GM23338 (cell line): ENCODE measurements at regions not wholly inside any gene's neighbourhood (a gene's known extent, or its start where the extent isn't known, plus 50 kb on each side); places are given as distances from the start of the nearest gene placed in this dataset.

Experiments
- ATAC-seq: fragments of 200-7000 bp; cut with Tn5 transposase; 3 replicates; pipeline ENCODE4 v1.9.1; 2020
- DNase-seq: peaks from one replicate; pipeline ENCODE4 v3.0.0-alpha.2; 2015; ENCODE audit warnings: low spot score
- H2AFZ ChIP-seq: fragments of 200-600 bp; sonication (generic); 2 replicates; pipeline ENCODE4 v1.8.0; 2016; ENCODE audit warnings: antibody characterized with exemption, mild to moderate bottlenecking, moderate library complexity
- H3F3A ChIP-seq: fragments of 200-600 bp; sonication (generic); replicated peaks from 2 replicates; pipeline ENCODE4 v1.8.0; 2017; ENCODE audit warnings: antibody characterized with exemption, mixed run types, low read depth
- H3K27ac ChIP-seq: fragments of 200-600 bp; sonication (generic); 2 replicates; pipeline ENCODE4 v1.6.1; 2016; ENCODE audit warnings: low read depth
- H3K27me3 ChIP-seq: fragments of 200-600 bp; sonication (generic); 2 replicates; pipeline ENCODE4 v1.8.0; 2016; ENCODE audit warnings: mild to moderate bottlenecking, mixed run types, moderate library complexity; ENCODE audit not compliant: insufficient read depth
- H3K36me3 ChIP-seq: fragments of 200-600 bp; sonication (generic); 2 replicates; pipeline ENCODE4 v1.8.0; 2016; ENCODE audit warnings: mild to moderate bottlenecking; ENCODE audit not compliant: insufficient read depth
- H3K4me1 ChIP-seq: fragments of 200-600 bp; sonication (generic); 2 replicates; pipeline ENCODE4 v1.8.0; 2016; ENCODE audit warnings: mild to moderate bottlenecking, moderate library complexity; ENCODE audit not compliant: insufficient read depth
- H3K4me2 ChIP-seq: fragments of 200-600 bp; sonication (generic); 2 replicates; pipeline ENCODE4 v1.7.1; 2017; ENCODE audit warnings: mixed run types
- H3K4me3 ChIP-seq: fragments of 200-600 bp; sonication (generic); 2 replicates; pipeline ENCODE4 v1.6.1; 2016; ENCODE audit warnings: mixed run types
- H3K79me2 ChIP-seq: fragments of 200-600 bp; sonication (generic); replicated peaks from 2 replicates; pipeline ENCODE4 v1.8.0; 2017; ENCODE audit warnings: mild to moderate bottlenecking; ENCODE audit not compliant: insufficient read depth
- H3K9me2 ChIP-seq: fragments of 200-600 bp; sonication (generic); 2 replicates; pipeline ENCODE4 v1.8.0; 2017; ENCODE audit not compliant: insufficient read depth
- H4K20me1 ChIP-seq: fragments of 200-600 bp; sonication (generic); replicated peaks from 2 replicates; pipeline ENCODE4 v1.8.0; 2017; ENCODE audit warnings: mild to moderate bottlenecking; ENCODE audit not compliant: insufficient read depth
- H3K27ac Mint-ChIP-seq: 2 replicates; pipeline ENCODE4 v1.8.0; 2020; ENCODE audit warnings: inconsistent platforms, mild to moderate bottlenecking, moderate library complexity, mixed read lengths
- H3K27me3 Mint-ChIP-seq: 3 replicates; pipeline ENCODE4 v1.8.0; 2022; ENCODE audit warnings: low read depth, mild to moderate bottlenecking, moderate library complexity, mixed read lengths, inconsistent platforms; ENCODE audit not compliant: insufficient read depth, poor library complexity
- H3K36me3 Mint-ChIP-seq: 3 replicates; pipeline ENCODE4 v1.8.0; 2021; ENCODE audit warnings: low read depth, mild to moderate bottlenecking, inconsistent platforms, moderate library complexity, mixed read lengths
- H3K4me1 Mint-ChIP-seq: 3 replicates; pipeline ENCODE4 v1.8.0; 2020; ENCODE audit warnings: mild to moderate bottlenecking, inconsistent platforms, mixed read lengths
- H3K4me3 Mint-ChIP-seq: 3 replicates; pipeline ENCODE4 v1.8.0; 2021; ENCODE audit warnings: moderate library complexity, mild to moderate bottlenecking, inconsistent platforms, mixed read lengths
- H3K9me3 Mint-ChIP-seq: 3 replicates; pipeline ENCODE4 v1.8.0; 2020; ENCODE audit warnings: moderate library complexity, mild to moderate bottlenecking, inconsistent platforms, mixed read lengths
- EZH2phosphoT487 ChIP-seq: fragments of 200-600 bp; sonication (generic); IDR thresholded peaks from one replicate; pipeline ENCODE4 v1.8.1; 2018; ENCODE audit warnings: antibody characterized with exemption; ENCODE audit not compliant: unreplicated experiment
- POLR2AphosphoS5 ChIP-seq: IDR thresholded peaks from 2 replicates; pipeline ENCODE4 v1.6.1; 2016; ENCODE audit warnings: antibody characterized with exemption, low read depth
- ZNF114 ChIP-seq: fragments of 250-450 bp; sonication (Bioruptor Pico); IDR thresholded peaks from 2 replicates; pipeline ENCODE4 v1.5.0; 2020; ENCODE audit warnings: mild to moderate bottlenecking, moderate library complexity
- ZNF331 ChIP-seq: fragments of 250-450 bp; sonication (Bioruptor Pico); IDR thresholded peaks from 2 replicates; pipeline ENCODE4 v1.5.0; 2020; ENCODE audit warnings: low read depth, mild to moderate bottlenecking, moderate library complexity
- ZNF462 ChIP-seq: fragments of 250-450 bp; sonication (Bioruptor Pico); IDR thresholded peaks from 2 replicates; pipeline ENCODE4 v1.5.0; 2020; ENCODE audit warnings: mild to moderate bottlenecking, moderate library complexity
- TF ChIP-seq, protein P1 (sequence below): IDR thresholded peaks from 2 replicates; pipeline ENCODE4 v1.6.1; 2016; ENCODE audit warnings: antibody characterized with exemption
- TF ChIP-seq, protein P2 (sequence below): IDR thresholded peaks from one replicate; pipeline ENCODE4 v1.6.1; 2018; ENCODE audit warnings: antibody characterized with exemption; ENCODE audit not compliant: unreplicated experiment

DNA sequence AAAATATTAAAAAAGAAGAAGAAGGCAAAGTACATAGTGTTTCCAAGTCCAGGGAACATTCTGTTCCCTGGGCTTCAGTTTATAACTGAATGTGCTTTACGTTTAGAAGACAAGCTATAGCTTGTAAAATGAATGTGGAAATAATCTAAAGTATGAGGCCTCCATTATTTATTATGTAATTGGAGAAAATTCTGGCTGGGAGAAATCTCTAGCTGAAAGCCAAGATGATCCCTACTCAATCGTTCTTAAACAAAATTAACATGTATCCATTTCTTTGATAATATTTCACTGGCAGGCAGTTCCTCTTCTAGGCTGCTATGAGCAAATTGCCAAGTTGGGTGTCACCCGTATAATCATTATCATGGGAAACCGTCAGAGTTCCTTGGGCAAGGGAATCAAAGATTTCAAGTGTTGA lies 52.2 kb upstream of the ETS2 start:
- DNase-seq (no peak), ATAC-seq (no peak)
- Mint-ChIP-seq H3K36me3 (no peaks in the 10 kb centered on the region), H3K27me3 (peaks cover 2% of the 10 kb centered on the region), H3K4me3 (no peak overlapping the region), H3K9me3 (no peaks in the 10 kb centered on the region), H3K4me1 (peaks cover 10% of the 10 kb centered on the region; the same call in 2 of the 3 replicates), H3K27ac (no peak overlapping the region)
- Histone ChIP-seq H3K4me1 (no peaks in the 10 kb centered on the region; the same call in 1 of the 2 replicates), H2AFZ (no peak overlapping the region), H3K36me3 (no peaks in the 10 kb centered on the region), H3K4me2 (no peak overlapping the region), H3K79me2 (no peaks in the 10 kb centered on the region), H3K9me2 (no peaks in the 10 kb centered on the region), H3K27ac (no peak overlapping the region), H3K27me3 (no peaks in the 10 kb centered on the region), H4K20me1 (no peaks in the 10 kb centered on the region), H3F3A (no peaks in the 10 kb centered on the region), H3K4me3 (no peak overlapping the region)
- TF ChIP-seq POLR2AphosphoS5 (no peak), ZNF331 (CRISPR knock-in tag) (no peak), ZNF114 (CRISPR knock-in tag) (no peak), EZH2phosphoT487 (no peak), ZNF462 (no peak)
- TF ChIP-seq, protein P1, sequence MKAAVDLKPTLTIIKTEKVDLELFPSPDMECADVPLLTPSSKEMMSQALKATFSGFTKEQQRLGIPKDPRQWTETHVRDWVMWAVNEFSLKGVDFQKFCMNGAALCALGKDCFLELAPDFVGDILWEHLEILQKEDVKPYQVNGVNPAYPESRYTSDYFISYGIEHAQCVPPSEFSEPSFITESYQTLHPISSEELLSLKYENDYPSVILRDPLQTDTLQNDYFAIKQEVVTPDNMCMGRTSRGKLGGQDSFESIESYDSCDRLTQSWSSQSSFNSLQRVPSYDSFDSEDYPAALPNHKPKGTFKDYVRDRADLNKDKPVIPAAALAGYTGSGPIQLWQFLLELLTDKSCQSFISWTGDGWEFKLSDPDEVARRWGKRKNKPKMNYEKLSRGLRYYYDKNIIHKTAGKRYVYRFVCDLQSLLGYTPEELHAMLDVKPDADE, result no peak
- TF ChIP-seq, protein P2, sequence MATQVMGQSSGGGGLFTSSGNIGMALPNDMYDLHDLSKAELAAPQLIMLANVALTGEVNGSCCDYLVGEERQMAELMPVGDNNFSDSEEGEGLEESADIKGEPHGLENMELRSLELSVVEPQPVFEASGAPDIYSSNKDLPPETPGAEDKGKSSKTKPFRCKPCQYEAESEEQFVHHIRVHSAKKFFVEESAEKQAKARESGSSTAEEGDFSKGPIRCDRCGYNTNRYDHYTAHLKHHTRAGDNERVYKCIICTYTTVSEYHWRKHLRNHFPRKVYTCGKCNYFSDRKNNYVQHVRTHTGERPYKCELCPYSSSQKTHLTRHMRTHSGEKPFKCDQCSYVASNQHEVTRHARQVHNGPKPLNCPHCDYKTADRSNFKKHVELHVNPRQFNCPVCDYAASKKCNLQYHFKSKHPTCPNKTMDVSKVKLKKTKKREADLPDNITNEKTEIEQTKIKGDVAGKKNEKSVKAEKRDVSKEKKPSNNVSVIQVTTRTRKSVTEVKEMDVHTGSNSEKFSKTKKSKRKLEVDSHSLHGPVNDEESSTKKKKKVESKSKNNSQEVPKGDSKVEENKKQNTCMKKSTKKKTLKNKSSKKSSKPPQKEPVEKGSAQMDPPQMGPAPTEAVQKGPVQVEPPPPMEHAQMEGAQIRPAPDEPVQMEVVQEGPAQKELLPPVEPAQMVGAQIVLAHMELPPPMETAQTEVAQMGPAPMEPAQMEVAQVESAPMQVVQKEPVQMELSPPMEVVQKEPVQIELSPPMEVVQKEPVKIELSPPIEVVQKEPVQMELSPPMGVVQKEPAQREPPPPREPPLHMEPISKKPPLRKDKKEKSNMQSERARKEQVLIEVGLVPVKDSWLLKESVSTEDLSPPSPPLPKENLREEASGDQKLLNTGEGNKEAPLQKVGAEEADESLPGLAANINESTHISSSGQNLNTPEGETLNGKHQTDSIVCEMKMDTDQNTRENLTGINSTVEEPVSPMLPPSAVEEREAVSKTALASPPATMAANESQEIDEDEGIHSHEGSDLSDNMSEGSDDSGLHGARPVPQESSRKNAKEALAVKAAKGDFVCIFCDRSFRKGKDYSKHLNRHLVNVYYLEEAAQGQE, result no peak
